Bronchial epithelial cell (primary cell): ENCODE measurements at regions not wholly inside any gene's neighbourhood (a gene's known extent, or its start where the extent isn't known, plus 50 kb on each side); places are given as distances from the start of the nearest gene placed in this dataset.
"Not testable (repeated sequence)": the region's sequence is repeated elsewhere in the genome, so short reads cannot be mapped to it uniquely, and the experiment has no call there.

Source experiments
- DNase-seq: peaks from one replicate; pipeline ENCODE4 v3.0.0-alpha.2; 2010; ENCODE audit warnings: low read depth
- FAIRE-seq: peaks from 2 replicates; lab custom pipeline; 2011; peaks lifted over from hg19 to GRCh38; lab: Jason Lieb, UNC
- H3K27me3 ChIP-seq: 2 replicates; pipeline ENCODE4 v1.5.1; 2011; ENCODE audit warnings: low read length; ENCODE audit not compliant: control insufficient read depth, insufficient read depth
- H3K36me3 ChIP-seq: 2 replicates; pipeline ENCODE4 v1.5.1; 2011; ENCODE audit warnings: low read length; ENCODE audit not compliant: control insufficient read depth, insufficient read depth
- H3K4me3 ChIP-seq: 2 replicates; pipeline ENCODE4 v1.5.1; 2011; ENCODE audit warnings: mild to moderate bottlenecking, low read depth, low read length, control low read depth
- CTCF ChIP-seq: IDR thresholded peaks from 2 replicates; pipeline ENCODE4 v1.5.1; 2011; ENCODE audit warnings: mild to moderate bottlenecking, moderate library complexity, low read length, control low read depth, inconsistent platforms; ENCODE audit not compliant: insufficient read depth, severe bottlenecking

GRCh38 chr6:144781836-144782235 is 496.7 kb downstream of the UTRN start:
- no peak for TF ChIP-seq CTCF
- Histone ChIP-seq H3K27me3 (no peaks in the 10 kb centered on the region), H3K4me3 (no peak overlapping the region), H3K36me3 (no peaks in the 10 kb centered on the region)
- FAIRE-seq (no peak), DNase-seq (no peak)

GRCh38 chr6:144782634-144783033 is 497.5 kb downstream of the UTRN start:
- H3K27me3 ChIP-seq = no peaks in the 10 kb centered on the region
- no peak overlapping the region for H3K4me3 ChIP-seq
- no peaks in the 10 kb centered on the region for H3K36me3 ChIP-seq
- TF ChIP-seq CTCF = no peak
- FAIRE-seq = no peak
- DNase-seq = no peak

GRCh38 chr6:144785056-144785455 is 499.9 kb downstream of the UTRN start:
- Histone ChIP-seq H3K27me3 (no peaks in the 10 kb centered on the region), H3K36me3 (no peaks in the 10 kb centered on the region), H3K4me3 (no peak overlapping the region)
- no peak for TF ChIP-seq CTCF
- DNase-seq (no peak), FAIRE-seq (no peak)

- TF ChIP-seq CTCF = no peak
- DNase-seq (no peak), FAIRE-seq (no peak)
- Histone ChIP-seq H3K27me3 (no peaks in the 10 kb centered on the region), H3K4me3 (no peak overlapping the region), H3K36me3 (no peaks in the 10 kb centered on the region)
Measured at GRCh38 chr6:144786825-144787224, 501.7 kb downstream of the UTRN start.

- H3K36me3 ChIP-seq = no peaks in the 10 kb centered on the region
- H3K4me3 ChIP-seq = no peak overlapping the region
- H3K27me3 ChIP-seq = no peaks in the 10 kb centered on the region
- DNase-seq (no peak), FAIRE-seq (no peak)
- TF ChIP-seq CTCF = no peak
Measured at GRCh38 chr6:144793744-144794143, 508.6 kb downstream of the UTRN start.

GRCh38 chr6:144795022-144795421 is 509.9 kb downstream of the UTRN start:
- not testable (repeated sequence) for DNase-seq, H3K4me3 ChIP-seq, H3K36me3 ChIP-seq, H3K27me3 ChIP-seq, FAIRE-seq

GRCh38 chr6:144796070-144796469 is 510.9 kb downstream of the UTRN start:
- DNase-seq = no peak
- FAIRE-seq = no peak
- no peaks in the 10 kb centered on the region for H3K36me3 ChIP-seq
- H3K4me3 ChIP-seq = no peak overlapping the region
- H3K27me3 ChIP-seq = no peaks in the 10 kb centered on the region
- no peak for TF ChIP-seq CTCF
